PC-9 (cell line): ENCODE measurements at regions not wholly inside any gene's neighbourhood (a gene's known extent, or its start where the extent isn't known, plus 50 kb on each side); places are given as distances from the start of the nearest gene placed in this dataset.

Experiments
- BruUV-seq: library from RNA; stranded (reverse); fragments of 400-500 nt; replicated peaks from 2 replicates; lab custom pipeline; 2021; lab: Mats Ljungman, UMichigan
- CTCF ChIA-PET: fragments of 300-600 bp; sonication (Branson Sonifier 250); formaldehyde crosslinking; loops from one replicate; lab custom pipeline; 2022; ENCODE audit warnings: antibody characterized with exemption; lab: Charles Lee
- POLR2A ChIA-PET: fragments of 300-600 bp; sonication (Branson Sonifier 250); formaldehyde crosslinking; loops from one replicate; lab custom pipeline; 2022; ENCODE audit warnings: antibody characterized with exemption; ENCODE audit not compliant: unreplicated experiment; lab: Charles Lee
- DNase-seq, 2 experiments: peaks; one replicate each; pipeline versions ENCODE4 v3.0.0 to v3.0.0-alpha.2; 2015 to 2022; ENCODE audit warnings: mixed read lengths in 1 of 2
- H2AFZ ChIP-seq: fragments of 200-600 bp; sonication (generic); 2 replicates; pipeline ENCODE4 v1.8.1; 2017; ENCODE audit warnings: antibody characterized with exemption
- H3F3A ChIP-seq: fragments of 200-600 bp; sonication (generic); 2 replicates; pipeline ENCODE4 v1.8.1; 2017; ENCODE audit warnings: antibody characterized with exemption, mild to moderate bottlenecking, low read depth; ENCODE audit not compliant: insufficient read depth
- H3K27ac ChIP-seq: fragments of 200-600 bp; sonication (generic); 2 replicates; pipeline ENCODE4 v1.6.1; 2016; ENCODE audit warnings: mixed run types
- H3K27me3 ChIP-seq: fragments of 200-600 bp; sonication (generic); 2 replicates; pipeline ENCODE4 v1.6.1; 2016; ENCODE audit warnings: low read depth, mixed run types; ENCODE audit not compliant: insufficient read depth
- H3K36me3 ChIP-seq: fragments of 200-600 bp; sonication (generic); 2 replicates; pipeline ENCODE4 v1.6.1; 2016; ENCODE audit warnings: low read depth, mixed run types
- H3K4me1 ChIP-seq: fragments of 200-600 bp; sonication (generic); replicated peaks from 2 replicates; pipeline ENCODE4 v1.6.1; 2016; ENCODE audit warnings: mixed run types; ENCODE audit not compliant: insufficient read depth
- H3K4me2 ChIP-seq: fragments of 200-600 bp; sonication (generic); 2 replicates; pipeline ENCODE4 v1.6.1; 2017; ENCODE audit warnings: mixed run types
- H3K4me3 ChIP-seq: fragments of 200-600 bp; sonication (generic); 2 replicates; pipeline ENCODE4 v1.6.1; 2016; ENCODE audit warnings: mixed run types
- H3K79me2 ChIP-seq: fragments of 200-600 bp; sonication (generic); 2 replicates; pipeline ENCODE4 v1.6.1; 2017; ENCODE audit warnings: low read depth, mixed run types
- H3K9me2 ChIP-seq: fragments of 200-600 bp; sonication (generic); 2 replicates; pipeline ENCODE4 v1.8.1; 2017; ENCODE audit warnings: mild to moderate bottlenecking; ENCODE audit not compliant: insufficient read depth
- H3K9me3 ChIP-seq: fragments of 200-600 bp; sonication (generic); 2 replicates; pipeline ENCODE4 v1.8.1; 2016; ENCODE audit warnings: low read depth; ENCODE audit not compliant: insufficient read depth
- H4K20me1 ChIP-seq: fragments of 200-600 bp; sonication (generic); 2 replicates; pipeline ENCODE4 v1.8.1; 2017; ENCODE audit not compliant: insufficient read depth
- EZH2 ChIP-seq: fragments of 200-600 bp; sonication (generic); IDR thresholded peaks from 2 replicates; pipeline ENCODE4 v1.8.0; 2017; ENCODE audit warnings: antibody characterized with exemption, low read depth
- intact Hi-C: fragments of 100-400 bp; cut with micrococcal nuclease; formaldehyde crosslinking; loops from one replicate; pipeline ENCODE4 v1.10.0; 2022; ENCODE audit not compliant: unreplicated experiment
- TF ChIP-seq, protein P1 (sequence below): fragments of 200-600 bp; sonication (generic); conservative IDR thresholded peaks from 2 replicates; pipeline ENCODE4 v1.6.1; 2017; ENCODE audit warnings: mixed run types, antibody characterized with exemption, mild to moderate bottlenecking, moderate library complexity

DNA sequence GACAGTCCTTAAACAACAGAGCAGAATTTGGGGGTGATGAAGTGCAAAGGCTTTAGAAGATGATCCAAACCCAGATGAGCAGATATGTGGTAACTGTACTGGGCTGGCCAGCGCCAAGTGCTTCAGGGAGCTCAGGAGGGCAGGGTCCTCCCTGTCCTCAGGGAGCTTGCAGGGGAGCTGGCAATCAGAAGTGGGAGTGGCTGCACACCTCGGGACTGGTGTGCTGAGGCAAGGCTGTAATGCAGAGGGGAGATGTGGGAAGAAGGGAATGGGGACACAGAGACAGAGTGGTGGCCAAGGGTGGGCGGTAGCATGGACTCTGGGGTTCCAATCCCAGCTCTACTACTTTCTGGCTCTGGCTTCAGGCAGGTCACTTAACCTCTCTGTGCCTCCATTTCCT is 235.6 kb upstream of the NCAM1 start:
- Histone ChIP-seq H3K4me2 (no peak overlapping the region), H3K9me2 (no peaks in the 10 kb centered on the region), H3K27ac (no peak overlapping the region), H2AFZ (no peak overlapping the region), H3F3A (no peaks in the 10 kb centered on the region), H4K20me1 (no peaks in the 10 kb centered on the region), H3K36me3 (no peaks in the 10 kb centered on the region), H3K4me1 (no peaks in the 10 kb centered on the region), H3K79me2 (no peaks in the 10 kb centered on the region), H3K27me3 (peaks cover 24% of the 10 kb centered on the region), H3K4me3 (no peak overlapping the region), H3K9me3 (no peaks in the 10 kb centered on the region)
- POLR2A ChIA-PET, result no interaction called here
- intact Hi-C loops, result no loop called here
- DNase-seq, result no peak
- CTCF ChIA-PET, result no interaction called here
- no TSS peak for BruUV-seq
- no peak for TF ChIP-seq EZH2
- TF ChIP-seq, protein P1, sequence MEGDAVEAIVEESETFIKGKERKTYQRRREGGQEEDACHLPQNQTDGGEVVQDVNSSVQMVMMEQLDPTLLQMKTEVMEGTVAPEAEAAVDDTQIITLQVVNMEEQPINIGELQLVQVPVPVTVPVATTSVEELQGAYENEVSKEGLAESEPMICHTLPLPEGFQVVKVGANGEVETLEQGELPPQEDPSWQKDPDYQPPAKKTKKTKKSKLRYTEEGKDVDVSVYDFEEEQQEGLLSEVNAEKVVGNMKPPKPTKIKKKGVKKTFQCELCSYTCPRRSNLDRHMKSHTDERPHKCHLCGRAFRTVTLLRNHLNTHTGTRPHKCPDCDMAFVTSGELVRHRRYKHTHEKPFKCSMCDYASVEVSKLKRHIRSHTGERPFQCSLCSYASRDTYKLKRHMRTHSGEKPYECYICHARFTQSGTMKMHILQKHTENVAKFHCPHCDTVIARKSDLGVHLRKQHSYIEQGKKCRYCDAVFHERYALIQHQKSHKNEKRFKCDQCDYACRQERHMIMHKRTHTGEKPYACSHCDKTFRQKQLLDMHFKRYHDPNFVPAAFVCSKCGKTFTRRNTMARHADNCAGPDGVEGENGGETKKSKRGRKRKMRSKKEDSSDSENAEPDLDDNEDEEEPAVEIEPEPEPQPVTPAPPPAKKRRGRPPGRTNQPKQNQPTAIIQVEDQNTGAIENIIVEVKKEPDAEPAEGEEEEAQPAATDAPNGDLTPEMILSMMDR, result no peak

DNA sequence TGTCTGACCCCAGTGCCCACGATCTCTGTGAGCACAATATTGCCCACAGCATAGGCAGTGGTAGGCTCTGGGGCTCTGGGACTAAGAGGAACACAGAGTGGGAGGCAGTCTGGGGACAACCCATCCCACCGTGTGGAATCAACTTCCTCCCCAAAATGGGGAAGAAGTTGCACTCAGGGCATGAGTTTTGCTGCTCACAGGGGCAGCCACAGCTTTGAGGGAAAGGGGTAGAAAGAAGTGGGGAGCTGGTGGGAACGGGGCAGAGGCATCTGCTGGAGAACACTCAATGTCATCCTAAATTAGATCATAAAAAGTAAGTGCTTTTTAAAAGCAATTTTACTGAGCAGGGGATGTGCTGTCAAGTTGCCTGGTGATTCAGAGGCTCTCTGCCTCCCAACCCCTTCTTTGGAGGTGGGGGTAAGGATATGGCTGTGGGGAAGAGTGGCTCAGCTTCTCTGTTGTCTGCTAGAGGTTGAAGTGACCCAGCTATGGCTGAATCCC is 233.8 kb upstream of the NCAM1 start:
- intact Hi-C loops, result no loop called here
- no peaks in the 10 kb centered on the region for H4K20me1 ChIP-seq
- H3K36me3 ChIP-seq, result no peaks in the 10 kb centered on the region
- no peak overlapping the region for H3K4me2 ChIP-seq
- H3K9me3 ChIP-seq, result no peaks in the 10 kb centered on the region
- CTCF ChIA-PET, result no interaction called here
- H3K79me2 ChIP-seq, result no peaks in the 10 kb centered on the region
- no TSS peak for BruUV-seq
- no peaks in the 10 kb centered on the region for H3K4me1 ChIP-seq
- POLR2A ChIA-PET, result no interaction called here
- H3F3A ChIP-seq, result no peaks in the 10 kb centered on the region
- no peak overlapping the region for H3K4me3 ChIP-seq
- TF ChIP-seq, protein P1, result no peak
- TF ChIP-seq EZH2, result no peak
- DNase-seq, result no peak
- peaks cover 14% of the 10 kb centered on the region; the same call in 1 of the 2 replicates for H3K27me3 ChIP-seq
- H3K9me2 ChIP-seq, result no peaks in the 10 kb centered on the region
- no peak overlapping the region for H3K27ac ChIP-seq
- no peak overlapping the region for H2AFZ ChIP-seq

DNA sequence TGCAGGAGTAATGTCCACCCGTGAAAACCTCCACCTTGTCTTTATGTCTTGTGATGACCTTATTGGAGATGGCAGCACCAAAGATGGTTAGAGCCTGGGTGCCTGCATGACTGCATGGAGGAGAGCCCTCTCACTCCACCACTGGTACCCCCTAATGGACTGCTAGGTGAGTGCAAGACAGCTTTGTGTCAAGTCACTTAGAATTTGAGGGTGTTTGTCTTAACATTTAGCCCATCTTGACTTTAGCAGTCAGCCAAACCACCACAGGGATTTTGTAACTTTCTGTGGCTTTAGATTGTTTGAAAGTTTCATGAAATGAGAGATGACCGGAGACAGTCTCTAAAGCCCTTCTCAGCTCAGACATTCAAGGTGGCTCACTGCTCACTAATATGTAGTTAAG is 232.9 kb upstream of the NCAM1 start:
- no TSS peak for BruUV-seq
- TF ChIP-seq EZH2, result no peak
- TF ChIP-seq, protein P1, result no peak
- Histone ChIP-seq H4K20me1 (no peaks in the 10 kb centered on the region), H3K4me1 (no peaks in the 10 kb centered on the region), H3K36me3 (no peaks in the 10 kb centered on the region), H3K79me2 (no peaks in the 10 kb centered on the region), H3K4me3 (no peak overlapping the region), H2AFZ (no peak overlapping the region), H3F3A (no peaks in the 10 kb centered on the region), H3K27ac (no peak overlapping the region), H3K4me2 (no peak overlapping the region), H3K9me2 (no peaks in the 10 kb centered on the region), H3K27me3 (0 out of 2 replicates have a peak, but pooled peaks cover 7% of the 10 kb centered on the region), H3K9me3 (no peaks in the 10 kb centered on the region)
- CTCF ChIA-PET, result no interaction called here
- intact Hi-C loops, result no loop called here
- no peak for DNase-seq
- POLR2A ChIA-PET, result no interaction called here
